HG03159 (cell line): ENCODE measurements at regions not wholly inside any gene's neighbourhood (a gene's known extent, or its start where the extent isn't known, plus 50 kb on each side); places are given as distances from the start of the nearest gene placed in this dataset.
"Not testable (repeated sequence)": the region's sequence is repeated elsewhere in the genome, so short reads cannot be mapped to it uniquely, and the experiment has no call there.

Experiments
- ATAC-seq: cut with Tn5 transposase; IDR thresholded peaks from one replicate; pipeline ENCODE4 v1.9.1; 2021; ENCODE audit warnings: mild to moderate bottlenecking, moderate library complexity; ENCODE audit not compliant: unreplicated experiment

GRCh38 chr7:82701949-82702348 lies 258.4 kb upstream of the CACNA2D1 start:
- no peak for ATAC-seq

GRCh38 chr7:82700741-82701140 lies 257.2 kb upstream of the CACNA2D1 start:
- no peak for ATAC-seq

GRCh38 chr7:82699773-82700186 lies 256.2 kb upstream of the CACNA2D1 start:
- no peak for ATAC-seq

- ATAC-seq: no peak
Measured at GRCh38 chr7:82697897-82698296, 254.3 kb upstream of the CACNA2D1 start.

- no peak for ATAC-seq
Measured at GRCh38 chr7:82696631-82697030, 253.1 kb upstream of the CACNA2D1 start.

GRCh38 chr7:82694022-82694421 lies 250.4 kb upstream of the CACNA2D1 start:
- no peak for ATAC-seq

GRCh38 chr7:82690929-82691328 lies 247.4 kb upstream of the CACNA2D1 start:
- no peak for ATAC-seq

GRCh38 chr7:82685214-82685613 lies 241.6 kb upstream of the CACNA2D1 start:
- no peak for ATAC-seq

GRCh38 chr7:82678716-82679115 lies 235.1 kb upstream of the CACNA2D1 start:
- no peak for ATAC-seq

- ATAC-seq: no peak
Measured at GRCh38 chr7:82678259-82678658, 234.7 kb upstream of the CACNA2D1 start.

- peak; percentile 90 for ATAC-seq
Measured at GRCh38 chr7:82677493-82677892, 233.9 kb upstream of the CACNA2D1 start.

- ATAC-seq: no peak
Measured at GRCh38 chr7:82676777-82677463, 233.3 kb upstream of the CACNA2D1 start.

GRCh38 chr7:82675396-82675795 lies 231.8 kb upstream of the CACNA2D1 start:
- no peak for ATAC-seq

GRCh38 chr7:82674268-82674667 lies 230.7 kb upstream of the CACNA2D1 start:
- no peak for ATAC-seq

- ATAC-seq: no peak
Measured at GRCh38 chr7:82672078-82672477, 228.5 kb upstream of the CACNA2D1 start.

- no peak for ATAC-seq
Measured at GRCh38 chr7:82669141-82669540, 225.6 kb upstream of the CACNA2D1 start.

GRCh38 chr7:82668676-82669075 lies 225.1 kb upstream of the CACNA2D1 start:
- no peak for ATAC-seq

GRCh38 chr7:82665966-82666507 lies 222.5 kb upstream of the CACNA2D1 start:
- no peak for ATAC-seq

- no peak for ATAC-seq
Measured at GRCh38 chr7:82655965-82656364, 212.4 kb upstream of the CACNA2D1 start.

- ATAC-seq: not testable (repeated sequence)
Measured at GRCh38 chr7:82650095-82650494, 206.5 kb upstream of the CACNA2D1 start.

GRCh38 chr7:82633592-82633991 lies 190.0 kb upstream of the CACNA2D1 start:
- no peak for ATAC-seq

- no peak for ATAC-seq
Measured at GRCh38 chr7:82631998-82632397, 188.4 kb upstream of the CACNA2D1 start.

- no peak for ATAC-seq
Measured at GRCh38 chr7:82629583-82629982, 186.0 kb upstream of the CACNA2D1 start.
